ENCODE measurements at regions not wholly inside any gene's neighbourhood (a gene's known extent, or its start where the extent isn't known, plus 50 kb on each side); places are given as distances from the start of the nearest gene placed in this dataset.

GRCh38 chr4:184528051-184528450, 53.7 kb upstream of the IRF2 start:
- no peak for DNase-seq

DNA sequence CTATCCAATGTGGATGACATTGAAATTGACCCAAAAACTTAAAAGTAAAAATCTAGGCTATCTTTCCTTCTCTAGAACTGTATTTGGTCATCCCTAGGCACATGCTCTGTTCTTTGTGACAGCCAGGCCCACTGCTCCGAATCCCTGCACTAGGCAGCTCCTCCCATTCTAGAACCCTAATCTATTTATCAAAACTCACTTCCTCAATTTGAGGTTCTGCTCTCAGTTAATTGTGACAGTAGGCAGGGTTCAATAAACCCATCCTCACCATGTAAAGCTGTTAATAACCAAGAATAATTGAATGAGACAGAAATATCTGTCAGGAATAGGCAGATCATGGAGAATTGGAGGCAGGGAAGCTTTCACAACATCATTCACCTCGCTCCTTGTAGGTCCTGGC, 51.9 kb upstream of the IRF2 start:
- DNase-seq, result no peak

Data from NCI-H1105 (cell line).